ENCODE measurements at regions not wholly inside any gene's neighbourhood (a gene's known extent, or its start where the extent isn't known, plus 50 kb on each side); places are given as distances from the start of the nearest gene placed in this dataset.

DNA sequence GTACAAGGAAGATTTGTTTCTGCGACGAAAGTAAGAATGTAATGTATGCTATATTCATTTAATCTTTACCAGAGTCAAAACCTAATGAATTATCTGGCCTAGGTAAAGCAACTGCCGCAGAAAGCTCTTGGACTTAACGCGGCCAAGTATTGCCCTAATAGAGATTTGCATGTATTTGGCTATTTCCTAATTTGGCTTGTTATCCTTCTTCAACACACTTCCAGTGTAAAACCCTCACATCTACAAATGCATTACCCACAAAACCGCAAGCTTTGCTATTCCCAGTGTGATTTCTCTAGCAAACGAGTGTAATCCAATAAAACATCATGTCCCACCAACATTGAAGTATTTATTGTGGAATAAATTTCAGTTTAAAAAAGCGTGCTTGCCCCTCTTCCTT is 123.8 kb upstream of the LMO4 start:
- Histone ChIP-seq H2BK5ac (ENCODE audit: low read depth, low read length, poor library complexity, severe bottlenecking) (no peak overlapping the region), H3K23ac (ENCODE audit: low read depth, low read length) (no peak overlapping the region), H2BK120ac (ENCODE audit: low read depth, low read length) (no peak overlapping the region), H2AFZ (replicated peaks; ENCODE audit: low read length, poor library complexity) (no peak overlapping the region), H4K5ac (ENCODE audit: low read depth, low read length) (no peak overlapping the region), H3K27ac (ENCODE audit: insufficient read depth, low read length) (no peak overlapping the region), H3K14ac (replicated peaks; ENCODE audit: low read depth, low read length) (no peak overlapping the region), H3K79me1 (ENCODE audit: low read depth in 1 of 2, low read length in 2 of 2) (no peaks in the 10 kb centered on the region), H3K9me1 (ENCODE audit: insufficient read depth, low read length) (no peaks in the 10 kb centered on the region; the same call in 1 of the 2 replicates), H3K36me3 (ENCODE audit: control insufficient read depth, insufficient read depth, low read length) (no peaks in the 10 kb centered on the region), H3K27me3 (ENCODE audit: control insufficient read depth, insufficient read depth, low read length) (no peaks in the 10 kb centered on the region), H3K4me1 (ENCODE audit: control insufficient read depth, insufficient read depth, low read length) (no peaks in the 10 kb centered on the region; the same call in 1 of the 2 replicates), H3K9ac (ENCODE audit: low read depth, low read length) (no peak overlapping the region), H2AK9ac (replicated peaks; ENCODE audit: low read depth, low read length, poor library complexity) (no peak overlapping the region), H3K4me2 (ENCODE audit: low read depth, low read length) (no peak overlapping the region), H4K91ac (ENCODE audit: insufficient read depth, low read depth, low read length) (no peak overlapping the region), H4K8ac (ENCODE audit: low read depth in 2 of 2, low read length in 2 of 2) (no peak overlapping the region), H3K9me3 (ENCODE audit: control insufficient read depth, insufficient read depth, low read length) (no peaks in the 10 kb centered on the region), H3K56ac (ENCODE audit: extremely low read depth, insufficient read depth, low read length) (no peak overlapping the region), H2BK20ac (ENCODE audit: low read depth, low read length) (no peak overlapping the region), H3K4ac (ENCODE audit: low read depth, low read length) (no peak overlapping the region), H4K20me1 (ENCODE audit: insufficient read depth, low read length) (no peaks in the 10 kb centered on the region), H3K4me3 (ENCODE audit: insufficient read depth, low read depth, low read length) (no peak overlapping the region), H3K18ac (ENCODE audit: low read depth, low read length) (no peak overlapping the region), H2BK15ac (ENCODE audit: low read depth, low read length) (no peak overlapping the region), H2AK5ac (ENCODE audit: low read depth, low read length) (no peak overlapping the region)
- in situ Hi-C loops (cut with MboI; ENCODE audit: low sequenced_read_pairs) (no loop called here), intact Hi-C loops (cut with micrococcal nuclease) (no loop called here), dilution Hi-C loops (cut with HindIII; ENCODE audit: low sequenced_read_pairs, unreplicated experiment) (no loop called here)
- CTCF ChIA-PET = no interaction called here
- TF ChIP-seq CEBPB (IDR thresholded peaks at IDR 0.05; ENCODE audit: low read depth, low read length) (no peak), RCOR1 (IDR thresholded peaks at IDR 0.05; ENCODE audit: insufficient replicate concordance, low read length) (no peak), SMC3 (IDR thresholded peaks at IDR 0.05; ENCODE audit: low read depth, low read length) (no peak), BHLHE40 (IDR thresholded peaks at IDR 0.05; ENCODE audit: low read depth, low read length) (no peak), RAD21 (IDR thresholded peaks at IDR 0.05; ENCODE audit: low read length) (no peak), POLR2A (IDR thresholded peaks at IDR 0.05; ENCODE audit: low read depth, low read length) (no peak), ELK1 (IDR thresholded peaks at IDR 0.05; ENCODE audit: borderline replicate concordance, low read depth, low read length) (no peak)
- DNase-seq (no peak), ATAC-seq (ENCODE audit: low read depth) (no peak)
- no CpG with 5 or more reads among the region's 8 CpGs for WGBS, 2 experiments (ENCODE audit: extremely low coverage in 2 of 2, insufficient read length in 1 of 2)
- POLR2A ChIA-PET (ENCODE audit: unreplicated experiment) = no interaction called here
- no TSS peak for BruUV-seq (replicated peaks)

Data from IMR-90 (cell line).